BE2C (cell line): ENCODE measurements at regions not wholly inside any gene's neighbourhood (a gene's known extent, or its start where the extent isn't known, plus 50 kb on each side); places are given as distances from the start of the nearest gene placed in this dataset.

Source experiments
- DNase-seq: peaks from one replicate; pipeline ENCODE4 v3.0.0-alpha.2; 2020
- H3K27me3 ChIP-seq: fragments of 250-450 bp; sonication (Bioruptor Pico); 2 replicates; pipeline ENCODE4 v1.5.1; 2020; ENCODE audit warnings: mild to moderate bottlenecking
- H3K36me3 ChIP-seq: fragments of 250-450 bp; sonication (Bioruptor Pico); 2 replicates; pipeline ENCODE4 v1.5.1; 2020; ENCODE audit warnings: mild to moderate bottlenecking
- H3K4me1 ChIP-seq: fragments of 250-450 bp; sonication (Bioruptor Pico); 2 replicates; pipeline ENCODE4 v1.5.1; 2020
- H3K4me3 ChIP-seq: 2 replicates; pipeline ENCODE4 v1.5.1; 2011; ENCODE audit warnings: low read depth, low read length
- H3K9me3 ChIP-seq: fragments of 250-450 bp; sonication (Bioruptor Pico); 2 replicates; pipeline ENCODE4 v1.5.1; 2020
- CTCF ChIP-seq: IDR thresholded peaks from 2 replicates; pipeline ENCODE4 v1.5.1; 2012; ENCODE audit warnings: mild to moderate bottlenecking, low read depth, low read length

- H3K4me1 ChIP-seq: no peaks in the 10 kb centered on the region
- no peaks in the 10 kb centered on the region for H3K27me3 ChIP-seq
- no peaks in the 10 kb centered on the region for H3K9me3 ChIP-seq
- H3K4me3 ChIP-seq: no peak overlapping the region
- H3K36me3 ChIP-seq: no peaks in the 10 kb centered on the region
- no peak for TF ChIP-seq CTCF
- no peak for DNase-seq
These were observed 274.3 kb upstream of the TRPC7 start for GRCh38 chr5:136639616-136640015.

GRCh38 chr5:136638084-136638483 lies 272.7 kb upstream of the TRPC7 start:
- no peaks in the 10 kb centered on the region for H3K36me3 ChIP-seq
- DNase-seq: no peak
- H3K9me3 ChIP-seq: no peaks in the 10 kb centered on the region
- no peaks in the 10 kb centered on the region for H3K27me3 ChIP-seq
- no peaks in the 10 kb centered on the region for H3K4me1 ChIP-seq
- H3K4me3 ChIP-seq: no peak overlapping the region
- no peak for TF ChIP-seq CTCF

- no peaks in the 10 kb centered on the region for H3K9me3 ChIP-seq
- TF ChIP-seq CTCF: no peak
- no peak overlapping the region for H3K4me3 ChIP-seq
- DNase-seq: no peak
- no peaks in the 10 kb centered on the region for H3K4me1 ChIP-seq
- H3K27me3 ChIP-seq: no peaks in the 10 kb centered on the region
- H3K36me3 ChIP-seq: no peaks in the 10 kb centered on the region
These were observed 270.7 kb upstream of the TRPC7 start for GRCh38 chr5:136636001-136636400.

DNA sequence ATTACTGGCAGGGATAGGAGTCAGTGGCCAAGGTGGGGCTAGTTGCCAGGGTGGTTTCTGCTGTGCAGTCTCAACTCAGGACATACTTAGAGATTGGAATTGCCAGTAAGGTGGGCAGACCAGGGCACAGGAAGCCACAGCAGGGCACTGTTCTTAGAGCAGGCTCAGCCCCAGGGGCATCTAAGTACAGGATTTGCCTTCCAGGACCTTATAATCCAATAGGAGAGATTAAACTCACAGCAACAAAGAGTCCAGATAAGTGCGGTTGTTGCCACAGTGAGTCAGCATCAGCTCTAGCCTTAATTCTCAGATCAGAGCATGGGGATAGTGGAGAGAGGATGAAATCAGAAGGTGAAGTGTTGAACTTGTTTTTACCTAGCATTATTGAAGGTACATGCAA lies 265.8 kb upstream of the TRPC7 start:
- Histone ChIP-seq H3K4me1 (no peaks in the 10 kb centered on the region), H3K27me3 (no peaks in the 10 kb centered on the region), H3K36me3 (no peaks in the 10 kb centered on the region), H3K4me3 (no peak overlapping the region), H3K9me3 (no peaks in the 10 kb centered on the region)
- TF ChIP-seq CTCF: no peak
- DNase-seq: no peak

DNA sequence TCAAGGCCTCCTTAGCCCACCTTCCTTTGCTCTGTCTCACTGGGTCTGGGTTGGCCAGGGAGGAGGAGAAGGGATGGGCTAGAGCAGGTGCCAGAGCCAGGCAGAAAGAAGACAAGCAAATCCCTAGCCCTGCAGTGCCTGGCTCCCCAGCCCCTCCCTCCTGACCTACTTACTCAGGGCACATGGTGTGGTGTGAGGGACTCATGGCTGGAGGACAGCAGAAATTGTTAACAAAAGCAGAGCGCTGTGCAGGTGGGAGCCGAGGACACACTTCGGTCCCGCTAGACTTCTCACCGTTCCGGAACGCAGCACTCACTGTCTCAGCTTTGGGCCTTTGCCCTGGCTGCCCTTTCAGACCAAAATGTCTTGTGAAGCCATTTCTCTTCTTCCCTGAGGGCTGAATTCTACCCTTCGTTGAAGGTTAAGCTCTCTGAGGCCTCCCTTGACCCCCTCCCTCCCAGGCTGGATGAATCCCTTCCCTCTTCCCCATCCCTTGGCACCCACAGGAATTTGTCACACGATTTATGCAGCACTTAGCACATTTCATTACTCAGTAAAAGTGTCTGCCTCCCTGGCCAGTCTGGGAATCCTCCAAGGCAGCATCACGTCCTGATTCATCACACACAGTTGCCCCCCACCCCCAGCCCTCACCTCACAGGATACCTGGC lies 263.9 kb upstream of the TRPC7 start:
- no peak for DNase-seq
- no peaks in the 10 kb centered on the region for H3K4me1 ChIP-seq
- H3K9me3 ChIP-seq: no peaks in the 10 kb centered on the region
- H3K4me3 ChIP-seq: no peak overlapping the region
- no peaks in the 10 kb centered on the region for H3K36me3 ChIP-seq
- H3K27me3 ChIP-seq: no peaks in the 10 kb centered on the region
- no peak for TF ChIP-seq CTCF

GRCh38 chr5:136626531-136626930 lies 261.2 kb upstream of the TRPC7 start:
- Histone ChIP-seq H3K4me3 (no peak overlapping the region), H3K9me3 (no peaks in the 10 kb centered on the region), H3K27me3 (no peaks in the 10 kb centered on the region), H3K36me3 (no peaks in the 10 kb centered on the region), H3K4me1 (no peaks in the 10 kb centered on the region)
- DNase-seq: no peak
- TF ChIP-seq CTCF: no peak
